Uterus (tissue), 3 donors: ENCODE measurements at regions not wholly inside any gene's neighbourhood (a gene's known extent, or its start where the extent isn't known, plus 50 kb on each side); places are given as distances from the start of the nearest gene placed in this dataset.

ENCODE experiments used
- DNase-seq, 2 donors: peaks; one replicate each; pipeline ENCODE4 v3.0.0-alpha.2; 2019 to 2020
- H3K27ac ChIP-seq, 2 donors: fragments of 200-600 bp; sonication (generic); 1 replicate in 1 of 2; 2 replicates in 1 of 2; pipeline ENCODE4 v1.5.1; 2016 to 2018
- H3K27me3 ChIP-seq, 2 donors: fragments of 200-600 bp; sonication (generic); one replicate each; pipeline ENCODE4 v1.5.1; 2018 to 2019; ENCODE audit warnings: control low read depth in 1 of 2
- H3K36me3 ChIP-seq, 2 donors: fragments of 200-600 bp; sonication (generic); one replicate each; pipeline ENCODE4 v1.5.1; 2019; ENCODE audit warnings: control low read depth in 1 of 2
- H3K4me1 ChIP-seq, 2 donors: fragments of 200-600 bp; sonication (generic); one replicate each; pipeline ENCODE4 v1.5.1; 2018 to 2019; ENCODE audit warnings: control low read depth in 1 of 2
- H3K4me3 ChIP-seq, 2 donors: fragments of 200-600 bp; sonication (generic); 1 replicate in 1 of 2; 2 replicates in 1 of 2; pipeline ENCODE4 v1.5.1; 2018 to 2019; ENCODE audit warnings: mild to moderate bottlenecking in 1 of 2
- H3K9me3 ChIP-seq, 2 donors: fragments of 200-600 bp; sonication (generic); one replicate each; pipeline ENCODE4 v1.5.1; 2019; ENCODE audit warnings: control low read depth in 1 of 2
- POLR2A ChIP-seq, 2 donors: fragments of 450-650 bp; IDR thresholded peaks; one replicate each; pipeline ENCODE4 v1.6.1; 2016; ENCODE audit warnings: antibody characterized with exemption in 2 of 2, mild to moderate bottlenecking in 1 of 2, moderate library complexity in 1 of 2
- intact Hi-C: fragments of 100-400 bp; cut with DNase I; formaldehyde crosslinking; loops from one replicate; pipeline ENCODE4 v1.15.1; 2023; ENCODE audit warnings: low total_unique reads
- TF ChIP-seq, protein P1 (sequence below), 4 experiments: fragments of 200-600 bp in 2 of 4; fragments of 450-650 bp in 2 of 4; sonication (generic) in 2 of 4; IDR thresholded peaks; one replicate each; pipeline ENCODE4 v1.5.1; 2016 to 2019; ENCODE audit warnings: antibody characterized with exemption in 4 of 4, mild to moderate bottlenecking in 2 of 4, moderate library complexity in 1 of 4
- donor health status: DM: yes; HTN: yes; CAD: no.

DNA sequence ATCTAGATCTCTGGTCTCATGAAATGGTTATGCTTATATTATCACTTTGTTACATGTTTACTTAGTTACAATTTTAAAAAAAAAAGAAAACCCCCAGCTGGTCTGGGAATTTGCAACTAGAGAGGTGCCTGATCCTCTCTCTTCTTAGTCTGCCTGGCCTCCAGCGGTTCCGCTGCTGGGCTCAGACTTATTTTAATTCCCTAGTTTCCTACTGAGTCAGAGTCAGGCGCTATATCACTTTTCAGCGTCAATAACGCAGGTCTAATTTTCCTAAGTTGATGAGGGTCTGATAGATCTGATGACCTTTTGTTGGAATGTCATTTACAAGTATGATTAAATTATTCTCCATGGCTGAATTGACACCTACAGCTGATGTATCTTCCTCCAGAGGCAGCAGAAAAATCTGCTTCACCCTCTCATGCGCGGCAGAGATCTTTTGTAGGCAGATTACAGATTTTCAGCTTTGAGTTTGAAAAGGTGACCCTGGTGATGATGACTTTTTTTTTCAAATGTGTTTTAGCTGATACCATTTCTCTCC, 391.0 kb downstream of the CBLN4 start:
- H3K4me3 ChIP-seq: no peak overlapping the region
- no peaks in the 10 kb centered on the region for H3K9me3 ChIP-seq
- H3K27ac ChIP-seq: no peak overlapping the region
- H3K36me3 ChIP-seq: no peaks in the 10 kb centered on the region
- H3K27me3 ChIP-seq: no peaks in the 10 kb centered on the region
- intact Hi-C loops: no loop called here
- H3K4me1 ChIP-seq: no peaks in the 10 kb centered on the region
- TF ChIP-seq, protein P1, sequence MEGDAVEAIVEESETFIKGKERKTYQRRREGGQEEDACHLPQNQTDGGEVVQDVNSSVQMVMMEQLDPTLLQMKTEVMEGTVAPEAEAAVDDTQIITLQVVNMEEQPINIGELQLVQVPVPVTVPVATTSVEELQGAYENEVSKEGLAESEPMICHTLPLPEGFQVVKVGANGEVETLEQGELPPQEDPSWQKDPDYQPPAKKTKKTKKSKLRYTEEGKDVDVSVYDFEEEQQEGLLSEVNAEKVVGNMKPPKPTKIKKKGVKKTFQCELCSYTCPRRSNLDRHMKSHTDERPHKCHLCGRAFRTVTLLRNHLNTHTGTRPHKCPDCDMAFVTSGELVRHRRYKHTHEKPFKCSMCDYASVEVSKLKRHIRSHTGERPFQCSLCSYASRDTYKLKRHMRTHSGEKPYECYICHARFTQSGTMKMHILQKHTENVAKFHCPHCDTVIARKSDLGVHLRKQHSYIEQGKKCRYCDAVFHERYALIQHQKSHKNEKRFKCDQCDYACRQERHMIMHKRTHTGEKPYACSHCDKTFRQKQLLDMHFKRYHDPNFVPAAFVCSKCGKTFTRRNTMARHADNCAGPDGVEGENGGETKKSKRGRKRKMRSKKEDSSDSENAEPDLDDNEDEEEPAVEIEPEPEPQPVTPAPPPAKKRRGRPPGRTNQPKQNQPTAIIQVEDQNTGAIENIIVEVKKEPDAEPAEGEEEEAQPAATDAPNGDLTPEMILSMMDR (IDR thresholded peaks at IDR 0.05): no peak
- TF ChIP-seq POLR2A (IDR thresholded peaks at IDR 0.05): no peak
- DNase-seq: no peak

DNA sequence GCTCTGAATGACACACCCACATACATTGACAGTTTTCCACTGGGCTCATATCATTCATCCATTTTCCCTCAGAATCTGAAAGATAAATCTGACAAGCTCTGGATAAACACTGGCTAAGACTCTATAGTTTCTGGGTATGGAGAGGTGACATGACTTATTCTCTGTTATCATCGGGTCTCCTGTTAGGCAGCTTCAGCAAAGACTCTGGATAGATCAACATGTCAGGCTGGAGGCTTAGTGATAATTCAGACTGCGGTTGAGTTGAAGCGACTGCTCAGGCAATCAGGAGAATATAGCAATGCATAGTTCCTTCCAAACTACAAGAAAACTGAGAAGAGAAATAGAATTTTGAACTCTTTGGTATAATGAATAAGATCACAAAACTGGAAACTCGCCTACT, 394.6 kb downstream of the CBLN4 start:
- Histone ChIP-seq H3K27me3 (no peaks in the 10 kb centered on the region), H3K4me1 (no peaks in the 10 kb centered on the region), H3K9me3 (no peaks in the 10 kb centered on the region), H3K4me3 (no peak overlapping the region), H3K36me3 (no peaks in the 10 kb centered on the region), H3K27ac (no peak overlapping the region)
- no peak for DNase-seq
- no peak for TF ChIP-seq POLR2A (IDR thresholded peaks at IDR 0.05)
- TF ChIP-seq, protein P1 (IDR thresholded peaks at IDR 0.05): no peak
- intact Hi-C loops: no loop called here

DNA sequence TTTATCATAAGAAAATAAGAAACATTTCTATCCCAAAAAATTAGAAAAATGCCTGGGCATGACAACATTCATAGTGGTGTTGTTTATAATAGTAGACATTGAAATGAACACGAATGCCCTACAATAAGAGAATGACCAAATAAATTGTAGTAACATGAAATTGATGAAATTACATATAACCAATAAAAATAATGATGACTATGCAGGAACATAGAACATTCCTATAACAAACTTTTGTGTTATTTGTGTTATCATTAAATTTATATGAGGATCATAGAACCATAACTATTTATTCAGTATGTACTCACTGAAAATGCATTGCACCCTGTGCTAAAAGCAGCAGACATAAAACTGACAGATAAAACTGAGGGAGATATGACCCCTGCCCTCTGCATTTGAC, 399.7 kb downstream of the CBLN4 start:
- Histone ChIP-seq H3K4me1 (no peaks in the 10 kb centered on the region), H3K4me3 (no peak overlapping the region), H3K27ac (no peak overlapping the region), H3K36me3 (no peaks in the 10 kb centered on the region), H3K9me3 (no peaks in the 10 kb centered on the region), H3K27me3 (no peaks in the 10 kb centered on the region)
- no peak for DNase-seq
- intact Hi-C loops: no loop called here
- TF ChIP-seq, protein P1 (IDR thresholded peaks at IDR 0.05): no peak
- TF ChIP-seq POLR2A (IDR thresholded peaks at IDR 0.05): no peak

DNA sequence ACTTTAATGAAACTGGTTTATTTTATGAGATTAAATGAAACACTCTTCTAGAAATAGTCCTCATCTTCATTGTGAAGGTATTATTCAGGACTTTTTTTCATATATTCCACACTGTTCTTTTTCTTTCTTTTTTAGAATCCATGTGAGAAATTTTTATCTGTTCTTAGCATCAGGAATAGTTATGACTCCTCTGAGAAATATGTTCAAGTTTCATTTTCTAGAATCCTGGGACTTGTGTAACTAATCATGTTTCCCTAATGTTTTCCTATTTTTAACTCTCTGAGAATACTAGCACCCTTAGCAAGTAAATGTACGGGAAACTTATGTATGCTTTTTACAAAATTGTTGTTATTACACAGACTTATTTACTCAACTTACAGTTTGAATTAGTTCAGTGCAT, 407.8 kb downstream of the CBLN4 start:
- no peaks in the 10 kb centered on the region for H3K36me3 ChIP-seq
- H3K4me1 ChIP-seq: no peaks in the 10 kb centered on the region
- TF ChIP-seq, protein P1 (IDR thresholded peaks at IDR 0.05): no peak
- TF ChIP-seq POLR2A (IDR thresholded peaks at IDR 0.05): no peak
- intact Hi-C loops: no loop called here
- H3K27me3 ChIP-seq: no peaks in the 10 kb centered on the region
- no peak for DNase-seq
- H3K27ac ChIP-seq: no peak overlapping the region
- H3K4me3 ChIP-seq: no peak overlapping the region
- no peaks in the 10 kb centered on the region for H3K9me3 ChIP-seq

DNA sequence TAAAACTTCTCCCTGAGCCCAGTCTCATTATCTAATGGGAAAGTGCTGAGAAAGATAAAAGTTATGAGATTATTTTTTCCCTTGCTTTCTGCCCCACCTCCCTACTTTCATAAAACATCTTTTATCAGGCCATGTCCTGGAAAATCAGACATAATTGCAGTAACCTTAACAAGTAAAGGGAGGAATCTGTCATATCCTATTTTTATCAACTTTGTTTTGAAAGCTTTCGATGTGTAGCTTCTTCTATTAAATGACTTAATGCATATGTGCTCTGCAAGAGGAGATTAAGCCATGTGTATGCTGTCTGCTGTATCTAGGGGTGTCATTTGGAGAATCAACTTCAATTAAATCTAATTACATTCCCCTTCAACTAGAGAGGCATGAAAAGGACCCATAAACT, 408.9 kb downstream of the CBLN4 start:
- Histone ChIP-seq H3K27ac (no peak overlapping the region), H3K9me3 (no peaks in the 10 kb centered on the region), H3K36me3 (no peaks in the 10 kb centered on the region), H3K4me1 (no peaks in the 10 kb centered on the region), H3K27me3 (no peaks in the 10 kb centered on the region), H3K4me3 (no peak overlapping the region)
- TF ChIP-seq, protein P1 (IDR thresholded peaks at IDR 0.05): no peak
- no peak for TF ChIP-seq POLR2A (IDR thresholded peaks at IDR 0.05)
- DNase-seq: no peak
- intact Hi-C loops: no loop called here
